B cell (primary cell): ENCODE measurements at regions not wholly inside any gene's neighbourhood (a gene's known extent, or its start where the extent isn't known, plus 50 kb on each side); places are given as distances from the start of the nearest gene placed in this dataset.

ENCODE experiments used
- EZH2 ChIP-seq: IDR thresholded peaks from 2 replicates; pipeline ENCODE4 v1.6.1; 2012; ENCODE audit warnings: borderline replicate concordance, low read depth, mild to moderate bottlenecking, moderate library complexity, low read length; ENCODE audit not compliant: insufficient read depth, poor library complexity, severe bottlenecking
- TF ChIP-seq, protein P1 (sequence below): fragments of 200-600 bp; IDR thresholded peaks from one replicate; pipeline ENCODE4 v1.8.0; 2022; ENCODE audit warnings: antibody characterized with exemption, mild to moderate bottlenecking

DNA sequence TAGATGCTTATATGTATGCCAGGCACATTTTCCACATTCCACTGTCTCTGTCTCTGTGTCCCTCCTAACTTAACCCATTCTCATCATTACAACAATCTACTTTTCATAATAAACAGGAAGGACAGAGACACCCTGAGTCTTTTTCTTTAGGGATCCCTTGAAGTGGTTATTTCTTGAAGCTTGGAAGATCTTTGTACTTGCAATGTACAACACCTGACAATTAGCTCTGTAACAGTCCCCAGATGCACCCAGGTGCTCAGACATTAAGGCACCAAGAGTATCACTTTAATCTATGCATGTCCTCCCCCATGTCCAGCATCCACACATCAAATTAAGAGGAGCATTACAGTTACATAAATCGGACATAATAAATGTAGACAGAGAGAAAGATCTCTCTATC, 309.6 kb upstream of the KCNH8 start:
- TF ChIP-seq, protein P1, sequence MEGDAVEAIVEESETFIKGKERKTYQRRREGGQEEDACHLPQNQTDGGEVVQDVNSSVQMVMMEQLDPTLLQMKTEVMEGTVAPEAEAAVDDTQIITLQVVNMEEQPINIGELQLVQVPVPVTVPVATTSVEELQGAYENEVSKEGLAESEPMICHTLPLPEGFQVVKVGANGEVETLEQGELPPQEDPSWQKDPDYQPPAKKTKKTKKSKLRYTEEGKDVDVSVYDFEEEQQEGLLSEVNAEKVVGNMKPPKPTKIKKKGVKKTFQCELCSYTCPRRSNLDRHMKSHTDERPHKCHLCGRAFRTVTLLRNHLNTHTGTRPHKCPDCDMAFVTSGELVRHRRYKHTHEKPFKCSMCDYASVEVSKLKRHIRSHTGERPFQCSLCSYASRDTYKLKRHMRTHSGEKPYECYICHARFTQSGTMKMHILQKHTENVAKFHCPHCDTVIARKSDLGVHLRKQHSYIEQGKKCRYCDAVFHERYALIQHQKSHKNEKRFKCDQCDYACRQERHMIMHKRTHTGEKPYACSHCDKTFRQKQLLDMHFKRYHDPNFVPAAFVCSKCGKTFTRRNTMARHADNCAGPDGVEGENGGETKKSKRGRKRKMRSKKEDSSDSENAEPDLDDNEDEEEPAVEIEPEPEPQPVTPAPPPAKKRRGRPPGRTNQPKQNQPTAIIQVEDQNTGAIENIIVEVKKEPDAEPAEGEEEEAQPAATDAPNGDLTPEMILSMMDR, result no peak
- no peak for TF ChIP-seq EZH2
